ENCODE measurements at regions not wholly inside any gene's neighbourhood (a gene's known extent, or its start where the extent isn't known, plus 50 kb on each side); places are given as distances from the start of the nearest gene placed in this dataset.

DNA sequence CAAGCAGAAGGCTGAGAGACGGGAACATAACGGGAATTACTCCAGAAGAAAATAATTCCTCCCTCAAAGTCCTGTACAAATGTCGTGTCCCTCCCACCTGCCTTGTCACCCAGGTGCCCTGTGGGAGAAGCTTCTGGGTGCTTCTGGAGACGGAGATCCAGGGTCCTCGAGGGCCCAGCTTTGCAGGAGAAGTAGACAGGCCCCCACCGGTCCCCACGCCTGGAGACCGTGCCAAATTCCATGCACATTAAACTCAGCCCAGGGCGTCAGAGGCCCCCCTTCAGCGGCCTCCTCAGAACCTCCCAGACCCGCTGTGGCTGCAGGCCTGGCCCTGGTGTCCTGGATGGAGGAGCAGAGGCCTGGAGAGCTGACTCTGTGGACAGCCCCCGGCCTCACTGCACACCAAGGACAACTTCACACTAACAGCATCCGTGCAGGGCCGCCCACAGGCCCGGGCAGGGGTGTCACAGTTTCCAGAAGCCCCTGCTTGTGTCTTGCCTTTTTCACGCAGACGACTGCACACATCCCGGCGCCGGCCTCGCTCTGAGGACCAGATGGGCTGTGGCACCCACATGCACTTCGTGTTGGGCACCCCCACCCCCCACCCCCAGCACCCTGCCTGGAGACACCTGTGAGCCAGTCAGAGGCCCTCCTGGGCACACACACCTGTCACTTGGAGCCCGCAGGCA is 734.3 kb downstream of the BRD1 start:
- DNase-seq, result no peak

DNA sequence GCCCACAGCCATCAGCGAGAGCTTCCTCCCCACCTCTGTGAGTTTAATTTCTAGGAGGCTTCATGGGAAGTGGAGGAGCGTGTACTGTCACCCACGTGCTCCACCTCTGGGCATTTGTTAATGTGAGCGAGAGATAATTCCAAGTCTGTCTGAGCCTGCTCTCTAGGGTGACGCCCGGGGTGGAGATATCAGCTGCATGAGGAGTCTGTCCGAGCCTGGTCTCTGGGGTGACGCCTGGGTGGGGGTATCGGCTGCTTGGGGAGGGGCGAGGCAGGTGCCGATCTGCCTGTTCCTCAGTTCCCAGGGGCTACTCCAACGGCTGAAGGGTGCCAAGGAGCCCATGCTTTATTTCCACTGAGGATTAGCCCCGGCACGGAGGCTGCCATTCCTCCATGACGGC is 735.0 kb downstream of the BRD1 start:
- DNase-seq, result no peak

DNA sequence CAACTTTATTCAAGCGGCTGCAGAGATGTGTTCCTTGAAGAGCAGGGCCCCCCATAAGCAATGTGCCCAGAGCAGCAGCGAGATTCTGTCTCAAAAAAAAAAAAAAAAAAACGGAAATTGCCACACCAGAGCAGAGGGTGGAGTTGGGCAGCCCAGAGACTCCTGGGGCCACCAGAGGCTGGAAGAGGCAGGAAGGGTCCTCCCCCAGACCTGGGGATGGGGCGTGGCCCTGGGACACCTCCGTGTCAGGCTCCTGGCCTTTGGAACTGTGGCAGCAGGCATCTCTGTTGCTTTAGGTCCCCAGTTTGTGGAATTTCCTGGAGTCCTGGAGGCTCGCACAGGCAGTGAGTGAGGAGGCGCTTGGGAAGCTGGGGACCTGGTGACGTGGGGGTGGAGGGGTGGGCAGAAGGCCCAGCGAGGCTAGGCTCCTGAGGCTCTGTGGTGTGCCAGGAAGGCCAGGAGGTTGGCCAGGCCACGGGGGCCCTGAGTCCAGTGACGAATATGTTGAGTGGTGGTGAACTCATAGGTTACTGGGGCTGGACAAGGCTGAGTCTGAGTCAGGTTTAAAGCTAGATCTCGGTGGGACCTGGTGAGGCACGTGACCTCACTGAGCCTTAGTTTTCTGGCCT is 735.6 kb downstream of the BRD1 start:
- no peak for DNase-seq

- DNase-seq, result no peak
Measured at GRCh38 chr22:49091451-49091850, 736.2 kb downstream of the BRD1 start.

- DNase-seq, result no peak
Measured at GRCh38 chr22:49090853-49091135, 736.9 kb downstream of the BRD1 start.

DNA sequence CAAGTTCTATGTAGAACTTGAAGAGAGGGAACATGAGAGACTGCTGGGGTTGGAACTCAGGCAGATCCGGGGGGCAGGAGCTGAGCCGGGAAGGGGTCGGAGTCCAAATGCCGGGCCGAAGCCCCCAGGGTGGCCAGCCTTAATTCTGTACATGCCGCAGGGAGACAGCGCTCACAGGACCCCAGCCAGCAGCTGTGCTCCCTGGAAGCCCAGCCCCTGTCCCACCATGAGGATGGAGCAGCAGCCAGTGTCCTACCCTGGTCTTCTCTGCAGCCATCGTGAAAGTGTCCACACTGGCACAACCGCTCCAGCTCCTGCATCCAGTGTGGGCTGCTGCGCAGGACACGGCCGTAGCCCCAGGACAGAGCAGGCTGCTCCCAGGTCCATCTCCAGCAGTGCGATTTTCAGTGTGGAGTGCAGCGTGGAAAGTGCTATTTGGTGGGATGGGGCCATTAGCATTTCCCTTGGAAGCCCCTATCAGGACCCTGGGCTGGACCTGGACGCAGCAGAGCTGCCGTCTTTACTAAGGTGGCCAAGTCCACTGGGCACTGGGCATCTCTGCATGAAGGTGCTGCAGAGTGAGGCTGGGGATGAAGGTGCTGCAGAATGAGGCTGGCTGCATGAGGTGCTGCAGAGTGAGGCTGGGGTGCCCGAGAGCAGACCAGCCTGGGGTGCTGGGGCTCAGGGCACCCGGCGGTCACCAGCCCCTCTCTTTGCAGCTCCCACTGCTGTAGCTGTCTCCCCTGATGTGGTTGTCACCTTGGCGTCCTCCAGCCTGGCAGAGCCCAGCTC is 737.4 kb downstream of the BRD1 start:
- no peak for DNase-seq

GRCh38 chr22:49088801-49089791 is 738.6 kb downstream of the BRD1 start:
- DNase-seq, result no peak

DNA sequence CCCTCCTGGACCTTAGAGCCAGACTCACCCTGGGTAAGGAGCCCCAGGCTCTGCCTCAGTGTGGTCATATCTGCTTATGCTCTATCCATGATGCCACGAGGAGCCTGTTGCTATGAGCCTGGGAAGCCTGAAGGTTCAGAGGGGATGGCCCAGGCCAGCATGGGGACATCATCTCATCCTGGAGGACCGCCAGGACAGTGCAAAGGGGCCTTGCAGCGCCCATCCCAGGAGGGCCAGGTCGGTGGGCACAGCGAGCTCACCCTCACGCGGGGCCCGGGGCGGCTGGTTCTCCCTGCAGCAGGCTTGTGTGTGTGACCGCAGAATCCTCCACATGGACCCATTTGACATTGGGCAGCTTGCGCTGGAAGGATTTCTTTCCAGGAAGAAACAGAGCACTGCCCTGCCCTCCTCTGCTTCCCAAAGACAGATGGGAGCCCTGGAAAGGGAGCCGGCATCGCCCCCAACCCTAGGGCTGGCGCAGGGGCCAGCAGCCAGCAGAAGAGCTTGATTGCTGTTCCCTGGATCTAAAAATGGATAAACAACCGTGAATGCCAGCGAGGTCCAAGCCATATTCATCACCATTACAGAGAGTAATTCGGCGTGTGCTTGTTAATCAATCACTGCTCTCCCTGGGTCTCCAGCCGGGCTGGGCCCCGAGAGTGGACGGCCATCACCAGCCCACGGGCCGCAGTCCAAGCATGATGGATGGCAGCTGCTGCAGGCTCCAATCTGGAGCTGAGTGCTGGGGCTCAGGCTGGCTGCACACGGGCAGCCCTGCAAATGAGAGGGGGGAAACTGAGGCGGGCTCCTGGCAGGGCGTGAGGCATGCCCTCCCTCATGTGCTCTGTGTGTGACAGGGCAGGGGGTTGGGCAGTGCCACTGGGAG is 739.7 kb downstream of the BRD1 start:
- no peak for DNase-seq

- no peak for DNase-seq
Measured at GRCh38 chr22:49087198-49087597, 740.5 kb downstream of the BRD1 start.

- no peak for DNase-seq
Measured at GRCh38 chr22:49086606-49087157, 741.0 kb downstream of the BRD1 start.

DNA sequence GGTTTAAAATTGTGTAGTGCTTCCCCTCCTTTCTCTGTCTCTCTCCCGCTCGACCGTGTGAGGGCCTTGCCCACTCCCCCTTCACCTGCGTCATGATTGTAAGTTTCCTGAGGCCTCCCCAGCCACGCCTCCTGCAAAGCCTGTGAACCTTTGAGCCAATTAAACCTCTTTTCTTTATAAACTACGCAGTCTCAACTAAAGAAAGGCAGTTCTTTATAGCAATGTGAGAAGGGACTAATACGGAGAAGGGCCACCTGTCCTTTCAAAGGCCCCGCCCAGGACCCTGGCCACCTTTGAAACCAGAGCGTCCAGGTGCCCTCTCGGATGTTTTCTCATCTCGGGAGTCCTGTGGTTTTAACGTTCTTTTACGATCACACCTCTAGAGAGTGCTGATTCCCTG is 741.5 kb downstream of the BRD1 start:
- DNase-seq, result no peak

GRCh38 chr22:49084206-49084605 is 743.5 kb downstream of the BRD1 start:
- peak; percentile 21 for DNase-seq

DNA sequence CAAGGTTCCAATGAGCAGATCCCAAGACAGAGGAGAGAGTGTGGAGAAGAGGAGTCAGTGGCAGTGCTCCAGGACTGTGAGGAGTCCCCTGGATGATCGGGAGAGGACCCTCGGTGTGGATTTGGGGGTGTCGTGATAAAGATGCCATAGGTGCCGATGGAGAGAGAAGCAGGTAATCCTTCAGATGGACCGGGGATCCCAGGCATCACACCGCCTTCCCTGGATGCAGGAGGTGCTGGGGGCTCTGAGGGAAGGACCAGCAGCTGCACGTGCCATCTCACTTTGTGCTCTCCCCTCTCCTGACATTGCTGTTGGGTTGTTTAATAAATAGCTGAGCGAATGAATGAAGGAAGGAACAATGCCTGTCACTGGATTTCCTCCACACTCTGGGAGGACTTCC is 744.1 kb downstream of the BRD1 start:
- DNase-seq, result no peak

- no peak for DNase-seq
Measured at GRCh38 chr22:49082451-49082850, 745.2 kb downstream of the BRD1 start.

GRCh38 chr22:49081926-49082325 is 745.7 kb downstream of the BRD1 start:
- DNase-seq, result no peak

DNA sequence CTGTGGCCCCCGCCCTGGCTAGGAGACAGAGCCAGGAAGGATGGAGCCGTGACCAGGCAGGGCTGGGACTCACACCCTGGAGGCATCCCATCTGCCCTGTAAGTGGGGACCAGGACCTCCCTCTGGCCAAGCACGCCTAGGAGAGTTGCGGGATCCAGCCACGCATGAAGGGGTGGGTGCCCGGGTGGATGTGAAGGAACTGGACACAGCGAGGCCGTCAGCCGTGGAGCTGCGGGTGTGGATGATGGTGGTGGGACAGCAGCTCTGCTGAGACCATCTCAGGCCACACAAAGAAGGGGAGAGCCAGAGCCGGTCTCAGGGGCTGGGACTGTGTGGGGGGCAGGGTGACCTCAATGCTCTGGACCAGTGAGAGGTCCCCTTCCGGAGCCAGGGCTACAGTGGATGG is 746.4 kb downstream of the BRD1 start:
- no peak for DNase-seq

DNA sequence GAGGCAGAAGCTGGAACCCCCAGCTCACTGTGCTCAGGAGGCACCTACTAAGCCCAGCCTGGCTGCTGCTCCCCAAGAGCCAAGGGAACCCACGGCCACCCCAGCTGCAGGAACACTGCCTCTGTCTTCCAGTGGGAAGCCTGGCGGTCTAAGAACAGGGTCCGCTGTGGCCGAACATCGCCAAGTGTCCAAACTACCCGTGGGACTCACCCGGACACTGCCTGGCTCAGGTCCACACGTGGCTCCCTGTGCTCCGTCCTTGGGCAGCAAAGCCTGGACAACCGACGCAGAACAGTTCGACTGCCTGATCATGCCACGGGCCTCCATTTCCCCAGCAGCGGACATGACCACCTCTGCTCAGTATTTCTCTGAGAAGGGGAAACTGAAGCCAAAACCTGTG is 747.0 kb downstream of the BRD1 start:
- no peak for DNase-seq

DNA sequence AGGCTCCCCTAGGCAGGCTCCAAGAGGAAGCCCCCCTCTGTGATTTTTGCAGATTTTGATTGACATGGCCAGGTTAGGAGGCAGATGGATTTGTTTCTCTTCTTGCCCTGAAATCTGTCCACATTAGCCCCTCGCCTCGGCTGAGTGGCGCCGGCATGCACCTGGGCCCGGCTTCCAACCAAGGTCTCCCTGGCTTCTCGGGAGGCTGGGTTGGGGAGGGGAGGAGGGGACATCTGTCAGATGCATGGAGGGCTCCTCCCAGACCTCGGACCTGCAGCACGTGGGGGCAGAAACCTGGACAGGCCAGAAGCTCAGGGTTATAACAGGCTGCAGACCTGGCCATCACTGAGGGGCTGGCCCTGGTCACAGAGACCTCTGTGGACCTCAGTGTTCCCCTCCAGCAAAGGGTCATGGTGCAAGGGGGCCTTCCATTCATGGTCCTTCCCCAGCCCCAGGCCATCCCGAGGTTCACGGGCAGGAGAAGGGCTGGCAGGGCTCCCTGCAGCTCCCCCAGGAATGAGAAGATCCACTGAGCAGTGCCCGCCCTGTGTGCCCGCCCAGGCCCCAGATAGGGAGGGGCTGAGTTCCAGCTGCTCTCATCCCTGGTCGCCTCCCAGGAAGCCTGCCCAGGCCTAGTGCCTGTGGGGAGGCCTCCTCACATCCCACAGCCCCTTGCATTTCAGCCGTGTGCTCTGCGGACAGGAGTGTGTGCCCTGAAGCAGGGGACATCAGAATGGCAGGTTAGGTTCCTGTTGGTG is 747.8 kb downstream of the BRD1 start:
- no peak for DNase-seq

DNA sequence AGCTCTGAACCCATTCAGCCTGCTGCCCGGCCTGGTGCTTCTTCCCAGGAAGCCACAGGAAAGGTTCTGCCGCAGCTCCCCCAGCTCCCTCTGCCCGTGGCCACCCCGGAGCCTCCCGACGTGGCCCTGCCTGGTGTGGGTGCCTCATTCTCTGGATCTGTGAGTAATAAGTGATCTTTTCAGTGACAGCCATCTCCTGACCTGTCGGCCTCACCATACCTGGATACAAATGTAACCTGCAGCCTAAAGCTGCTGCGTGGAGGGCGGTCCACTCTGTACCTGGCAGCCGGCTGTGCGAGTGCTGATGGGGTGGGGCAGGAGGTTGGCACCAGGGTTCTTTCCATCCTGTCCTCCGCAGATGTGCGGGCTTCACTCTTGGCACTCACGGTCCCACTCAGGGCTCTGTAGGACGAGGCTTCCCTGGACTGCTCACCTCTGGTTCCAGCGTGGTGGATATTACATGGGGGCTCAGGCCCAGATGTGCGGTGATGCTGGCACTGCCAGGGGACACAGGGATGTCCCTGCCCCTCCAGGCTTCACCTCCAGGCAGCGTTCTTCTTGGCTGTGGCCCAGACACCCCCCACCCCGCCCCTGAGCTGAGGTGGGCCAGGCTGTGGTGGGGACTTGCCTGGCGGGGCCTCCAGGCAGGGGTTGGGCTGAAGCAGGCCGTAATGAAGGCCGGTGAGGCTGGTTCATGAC is 748.5 kb downstream of the BRD1 start:
- no peak for DNase-seq

DNA sequence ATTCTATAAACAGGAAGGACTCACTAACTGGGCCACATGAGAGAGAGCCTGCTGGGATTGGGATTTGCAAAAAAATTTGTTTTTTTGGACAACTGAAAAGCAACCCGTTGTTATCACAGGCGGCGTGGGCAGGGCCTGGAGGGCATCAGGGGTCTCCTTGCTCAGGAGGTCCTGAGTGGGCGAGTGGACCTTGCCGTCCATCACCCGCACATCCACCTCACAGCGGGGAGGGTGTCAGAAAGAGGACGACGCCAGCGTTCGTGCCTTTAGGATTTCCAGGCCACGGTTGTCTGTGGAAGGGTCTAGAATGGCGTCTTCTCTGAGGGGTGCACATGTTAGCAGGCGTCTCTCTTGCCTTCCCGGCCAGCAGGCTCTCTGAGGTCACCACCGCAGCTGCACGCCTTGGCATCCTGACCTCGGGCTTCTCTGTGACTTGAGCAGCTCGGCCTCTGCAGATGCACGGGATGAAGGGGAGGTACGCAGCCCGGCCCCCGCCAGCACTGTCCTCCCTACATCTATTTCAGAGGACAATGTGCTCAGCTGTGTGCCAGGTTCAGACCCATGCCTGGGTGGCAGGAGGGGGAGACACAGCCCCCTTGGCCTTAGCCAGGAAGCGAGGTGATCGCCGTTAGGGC is 749.5 kb downstream of the BRD1 start:
- no peak for DNase-seq
